ENCODE measurements at regions not wholly inside any gene's neighbourhood (a gene's known extent, or its start where the extent isn't known, plus 50 kb on each side); places are given as distances from the start of the nearest gene placed in this dataset.

DNA sequence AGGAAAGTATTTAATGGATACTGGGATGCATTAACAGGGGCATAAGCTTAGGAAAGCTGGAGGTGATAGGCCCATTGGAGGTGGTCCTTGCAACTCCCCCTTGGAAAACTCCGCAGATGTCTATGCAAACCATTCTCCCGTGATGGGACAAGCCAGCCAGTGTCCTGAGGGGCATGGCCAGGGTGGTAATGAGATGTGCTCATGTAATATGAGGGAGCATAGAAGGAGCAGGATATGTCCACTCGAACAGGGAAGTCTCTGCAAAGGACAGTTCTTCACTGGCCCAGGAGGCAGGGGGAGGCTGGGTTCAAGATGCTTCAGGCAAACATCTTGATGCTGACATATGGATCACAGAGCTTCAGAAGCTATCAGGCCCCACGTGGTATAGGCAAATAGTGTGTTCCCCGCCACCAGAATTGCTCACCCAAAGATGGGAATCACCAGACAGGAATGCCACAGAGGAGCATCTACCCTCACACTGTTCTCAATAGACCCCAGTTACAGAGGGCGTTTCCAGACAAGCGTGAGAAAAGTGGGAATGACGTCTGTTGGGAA lies 201.6 kb upstream of the CDH4 start:
- DNase-seq (ENCODE audit: low spot score): no peak

DNA sequence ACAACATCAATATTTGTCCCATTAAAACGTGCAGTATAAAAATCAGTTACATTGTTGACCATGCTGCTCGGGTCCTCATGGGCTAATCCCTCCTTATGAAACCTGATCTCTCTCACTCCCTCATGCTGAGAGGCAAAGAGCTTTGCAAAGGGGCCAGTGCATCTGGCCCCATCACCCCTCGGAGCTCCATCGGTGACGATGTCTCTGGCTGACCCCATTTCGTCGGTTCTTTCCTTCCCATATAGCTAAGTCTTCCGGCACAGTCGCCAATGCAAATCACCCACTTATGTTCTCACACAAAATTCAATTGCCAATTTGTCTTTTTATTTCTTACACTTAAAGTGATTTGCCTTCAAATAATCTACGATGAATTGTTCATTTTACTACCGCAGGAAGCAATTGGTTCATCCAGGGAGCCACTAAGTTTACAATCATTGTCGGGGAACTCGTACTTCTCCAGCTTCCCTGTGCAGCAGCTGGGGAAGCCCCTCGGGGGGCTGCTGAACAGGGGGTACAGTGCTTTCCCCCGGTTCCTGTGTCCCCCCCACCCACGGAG lies 199.8 kb upstream of the CDH4 start:
- no peak for DNase-seq (ENCODE audit: low spot score)

DNA sequence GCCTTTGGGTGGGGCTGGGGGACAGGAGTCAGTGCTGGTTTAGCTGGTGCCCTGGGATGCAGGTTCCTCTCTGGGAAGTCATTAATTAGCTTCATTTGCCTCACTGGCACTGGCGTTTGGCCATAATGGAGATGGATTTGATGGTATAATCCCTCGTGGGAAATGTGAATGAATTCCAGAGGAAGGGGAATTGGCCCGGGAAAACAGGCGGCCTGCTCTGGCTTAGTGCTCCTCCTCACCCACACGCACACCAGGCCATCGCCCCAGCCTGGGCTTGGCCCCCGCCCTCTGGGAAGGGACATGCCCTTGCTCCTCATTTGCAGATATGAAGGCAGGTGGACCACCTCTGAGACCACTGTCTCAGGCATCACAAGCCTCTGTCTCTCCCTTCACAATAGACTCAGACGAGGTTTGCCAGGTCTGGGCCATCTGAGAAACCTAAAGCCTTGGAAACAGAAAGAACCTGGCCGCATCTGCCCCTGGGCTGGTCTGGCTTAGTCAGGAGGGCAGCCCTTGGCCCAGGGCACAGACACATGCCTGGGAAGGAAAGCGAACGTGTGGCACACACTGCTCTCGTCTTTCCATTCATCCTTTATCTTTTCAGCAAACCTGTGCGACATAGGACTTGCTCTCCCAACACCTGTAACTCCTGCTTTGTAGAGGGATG lies 199.2 kb upstream of the CDH4 start:
- DNase-seq (ENCODE audit: low spot score): no peak

DNA sequence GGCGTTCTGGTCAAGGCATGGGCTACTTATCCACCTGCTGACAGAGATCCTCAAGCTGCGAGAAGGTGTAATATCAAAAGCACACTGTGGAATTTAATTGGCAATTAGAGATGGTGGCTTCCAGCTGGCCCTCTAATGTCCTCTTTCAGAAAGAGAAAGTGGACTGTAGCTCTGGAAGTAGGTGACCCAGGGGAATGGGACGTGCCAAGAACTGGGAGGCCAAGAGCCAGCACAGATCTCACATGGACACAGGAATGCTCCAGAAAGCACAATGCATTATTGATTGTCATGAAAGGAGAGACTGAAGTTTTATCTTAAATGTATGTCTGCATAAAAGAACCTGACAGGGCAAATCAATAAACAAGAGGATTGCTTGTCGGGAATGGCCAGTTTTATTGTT lies 198.6 kb upstream of the CDH4 start:
- no peak for DNase-seq (ENCODE audit: low spot score)

DNA sequence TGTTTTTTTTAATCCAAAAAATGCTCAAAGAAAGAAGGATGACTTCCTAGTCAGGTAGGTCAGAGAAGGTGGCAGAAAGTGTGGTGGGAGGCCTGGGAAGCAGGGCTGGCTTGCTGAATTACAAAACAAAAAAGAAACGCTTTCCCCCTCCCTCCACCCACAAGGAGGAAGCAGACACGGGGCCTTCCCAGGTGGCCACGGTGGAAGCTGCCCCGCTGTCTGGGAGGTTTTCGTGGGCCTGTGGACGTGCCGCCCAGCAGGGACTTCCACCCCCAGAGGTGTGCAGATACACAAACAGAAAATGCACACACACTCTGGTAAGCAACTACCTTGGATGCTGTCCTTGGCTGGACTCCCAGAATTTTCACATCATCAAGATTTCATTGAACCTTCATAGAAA lies 198.2 kb upstream of the CDH4 start:
- no peak for DNase-seq (ENCODE audit: low spot score)

DNA sequence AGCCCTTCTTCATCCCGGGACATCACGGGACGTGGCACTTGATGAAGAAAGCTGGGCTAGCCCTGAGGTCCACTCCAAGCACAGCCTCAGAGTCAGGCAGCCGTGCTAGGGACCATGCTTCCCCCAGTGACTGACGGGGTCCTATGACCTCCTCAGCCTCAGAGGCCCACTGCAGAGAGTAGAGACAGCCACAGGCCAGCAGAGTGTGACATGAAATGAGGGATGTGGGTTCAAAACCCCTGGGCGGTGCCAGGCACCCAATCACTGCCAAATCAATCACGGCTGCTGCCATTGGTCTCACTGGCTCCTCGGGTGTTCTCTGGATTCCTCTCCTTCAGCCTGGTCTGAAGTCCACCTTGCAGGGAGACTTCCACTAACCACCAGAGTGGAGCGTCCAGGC lies 197.7 kb upstream of the CDH4 start:
- DNase-seq (ENCODE audit: low spot score): no peak

DNA sequence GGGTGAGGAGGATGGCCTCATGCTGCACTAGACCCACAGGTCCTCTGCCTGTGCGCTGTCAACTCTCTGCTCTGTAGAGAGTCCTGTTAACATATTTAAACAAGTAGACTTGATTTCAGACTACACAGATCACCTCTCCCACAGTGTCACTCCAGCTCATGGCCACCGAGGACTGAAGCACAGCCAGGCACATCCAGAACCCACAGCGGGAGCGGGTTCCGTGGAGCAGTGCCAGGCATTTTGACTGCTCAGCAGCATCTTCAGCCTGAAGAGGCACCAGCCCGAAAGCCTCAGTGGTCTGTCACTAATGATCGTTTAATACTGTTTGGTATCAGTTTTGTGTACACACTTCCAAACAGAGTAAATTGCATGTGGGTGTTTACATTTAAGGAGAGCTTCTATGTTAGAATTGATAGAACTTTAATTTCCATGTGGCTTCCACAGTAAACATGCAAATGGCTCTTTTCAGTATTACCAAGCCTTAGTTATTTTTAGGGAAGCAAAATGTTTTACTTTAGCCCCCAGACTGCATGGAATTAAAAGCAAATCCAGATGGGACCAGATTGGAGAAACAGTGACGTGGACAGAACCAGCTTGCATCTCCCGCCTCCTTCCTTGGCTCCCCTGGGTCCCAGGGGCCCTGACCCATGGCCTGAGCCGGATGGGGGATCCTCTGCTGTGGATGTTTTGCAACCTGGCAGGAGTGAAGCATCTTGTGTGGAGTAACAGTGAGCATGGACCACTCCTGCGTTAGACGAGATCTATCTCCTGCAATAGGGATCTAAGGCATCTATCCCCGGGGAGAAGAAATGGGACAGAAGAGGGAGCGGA lies 196.7 kb upstream of the CDH4 start:
- no peak for DNase-seq (ENCODE audit: low spot score)

DNA sequence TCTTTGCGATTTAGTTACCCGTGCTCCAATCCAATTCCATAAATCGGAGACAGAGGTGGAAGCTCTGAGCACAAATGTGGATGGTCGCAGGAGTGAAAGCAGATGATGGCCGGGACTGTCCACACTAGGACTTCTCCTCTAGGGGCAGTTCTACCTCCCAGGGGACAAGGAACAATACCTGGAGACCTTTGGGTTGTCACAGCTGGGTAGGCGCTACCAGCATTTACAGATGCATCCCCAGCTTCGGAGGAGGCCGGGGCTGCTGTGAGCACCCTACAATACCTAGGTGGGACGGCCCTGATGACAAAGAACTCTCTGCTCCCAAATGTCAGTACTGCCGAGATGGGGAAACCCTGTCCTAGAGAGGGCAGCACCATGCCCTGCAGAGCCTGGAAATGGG lies 195.9 kb upstream of the CDH4 start:
- no peak for DNase-seq (ENCODE audit: low spot score)

DNA sequence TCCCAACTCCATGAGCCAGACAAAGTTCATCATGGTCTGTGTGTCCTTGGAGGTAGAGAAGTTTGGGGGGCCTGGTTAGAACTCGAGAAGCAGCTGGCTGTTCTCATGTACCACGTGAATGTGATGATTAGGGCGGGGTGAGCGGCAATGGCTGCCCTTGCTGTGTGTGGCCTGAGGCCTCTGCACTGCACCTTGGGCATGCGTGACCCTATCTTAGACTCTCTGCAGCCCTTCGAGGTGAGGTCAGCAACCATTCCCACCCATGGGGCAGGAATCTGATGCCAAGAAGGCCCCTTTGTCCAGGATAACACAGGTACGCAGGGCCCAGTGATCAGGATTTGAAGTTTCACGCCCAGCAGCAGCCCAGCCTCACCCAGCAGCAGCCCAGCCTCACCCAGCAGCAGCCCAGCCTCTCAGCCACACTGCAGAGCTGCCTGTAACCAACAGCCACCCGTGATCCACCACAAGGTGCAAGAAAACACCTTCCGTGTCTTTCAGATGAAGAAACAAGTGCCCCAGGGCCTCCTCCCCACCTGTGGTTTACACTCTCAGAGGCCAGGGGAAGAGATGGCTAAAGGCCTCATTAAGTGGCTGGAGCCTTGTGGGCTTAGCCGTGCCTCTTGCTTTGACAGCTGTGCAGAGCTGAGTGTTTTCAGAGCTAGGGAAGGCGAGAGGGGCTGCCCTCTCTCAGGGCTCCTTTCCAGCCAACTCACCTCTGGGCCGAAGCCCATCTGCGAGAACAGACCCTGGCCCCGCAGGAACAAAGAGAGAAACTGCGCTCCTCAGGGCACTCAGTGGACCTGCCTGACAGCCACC lies 195.2 kb upstream of the CDH4 start:
- DNase-seq (ENCODE audit: low spot score): no peak

DNA sequence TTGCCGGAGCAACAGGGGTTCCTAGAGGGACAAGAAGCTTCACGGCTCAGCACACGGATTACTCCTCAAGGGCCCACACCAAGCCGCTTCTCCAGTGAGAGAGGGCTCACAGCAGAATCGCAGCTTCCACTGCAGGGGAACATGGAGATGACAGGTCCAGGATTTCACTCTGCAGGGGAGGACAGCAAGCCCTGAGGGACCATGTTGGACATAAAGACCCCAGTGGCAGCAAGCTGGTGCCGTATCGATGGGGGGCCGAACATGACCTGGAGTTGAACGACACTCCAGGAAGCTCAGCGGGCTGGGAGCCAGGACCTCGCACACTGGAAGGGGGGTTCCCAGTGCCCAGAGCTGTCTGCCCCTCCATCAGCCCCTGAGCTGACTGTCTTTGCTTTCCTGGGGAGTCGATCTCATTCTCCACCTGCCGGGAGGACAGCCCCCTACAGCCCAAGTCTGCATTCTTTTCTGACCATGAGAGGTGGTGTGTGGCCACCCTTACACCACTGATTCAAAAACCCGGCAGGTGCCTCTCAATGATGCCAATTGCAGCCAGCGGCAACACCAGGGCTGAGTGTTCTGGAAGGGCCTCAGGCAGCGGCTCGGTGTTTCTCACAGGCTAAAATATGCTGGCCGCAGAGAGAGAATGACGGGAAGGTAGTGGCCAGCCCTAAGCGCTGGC lies 194.5 kb upstream of the CDH4 start:
- no peak for DNase-seq (ENCODE audit: low spot score)

DNA sequence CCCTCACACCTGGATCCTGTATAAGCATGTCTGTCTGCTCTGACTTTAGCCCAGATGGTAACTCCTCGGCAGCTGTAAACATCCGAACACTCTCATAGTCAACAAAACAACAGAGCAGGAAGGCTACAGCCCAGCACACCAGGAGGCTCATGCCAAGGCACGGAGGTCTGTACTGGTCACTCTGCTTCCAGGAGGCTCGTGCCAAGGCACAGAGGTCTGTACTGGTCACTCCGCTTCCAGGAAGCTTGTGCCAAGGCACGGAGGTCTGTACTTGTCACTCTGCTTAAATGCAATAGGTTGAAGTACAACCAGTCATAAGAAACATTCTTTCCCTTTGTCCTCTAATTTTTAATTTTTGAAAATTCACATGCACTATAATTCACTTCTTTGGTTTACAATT lies 190.1 kb upstream of the CDH4 start:
- no peak for DNase-seq (ENCODE audit: low spot score)

DNA sequence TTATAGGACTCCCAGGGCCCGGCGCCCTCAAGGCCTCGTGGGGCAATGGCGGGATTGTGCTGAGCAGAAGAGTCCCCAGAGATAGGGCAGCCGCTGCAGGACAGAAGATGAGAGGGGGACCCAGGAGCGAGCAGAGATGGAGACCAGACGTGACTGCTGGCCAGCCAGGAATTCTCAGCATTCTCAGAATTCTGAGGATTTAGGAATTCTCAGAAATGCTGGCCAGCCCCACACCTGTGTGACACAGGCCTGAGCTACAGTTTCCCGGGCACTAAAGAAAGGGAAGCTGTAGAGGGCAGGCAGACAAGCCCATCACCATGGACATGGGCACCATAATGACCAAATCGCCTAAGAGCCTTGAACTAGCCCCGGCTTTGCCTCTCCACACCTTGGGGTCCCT lies 186.2 kb upstream of the CDH4 start:
- no peak for DNase-seq (ENCODE audit: low spot score)

DNA sequence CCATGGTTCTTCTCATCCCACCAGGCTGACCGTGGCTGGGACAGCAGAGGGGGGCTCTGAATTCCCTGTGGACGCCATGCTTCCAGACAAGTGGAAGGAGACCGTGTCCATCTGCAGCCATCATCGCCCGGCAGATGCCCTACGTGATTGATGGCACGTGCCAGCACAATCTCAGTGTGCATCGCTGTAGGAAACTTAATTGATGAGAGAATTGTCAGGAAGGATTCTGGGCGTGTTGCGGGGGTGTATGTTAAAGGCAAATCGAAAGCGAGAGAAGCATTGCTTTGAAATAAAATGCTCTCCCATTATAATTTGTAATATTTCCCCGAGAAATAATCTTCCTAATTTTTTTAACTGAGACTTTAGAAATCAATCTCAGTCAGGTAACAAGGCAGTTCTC lies 185.5 kb upstream of the CDH4 start:
- no peak for DNase-seq (ENCODE audit: low spot score)

DNA sequence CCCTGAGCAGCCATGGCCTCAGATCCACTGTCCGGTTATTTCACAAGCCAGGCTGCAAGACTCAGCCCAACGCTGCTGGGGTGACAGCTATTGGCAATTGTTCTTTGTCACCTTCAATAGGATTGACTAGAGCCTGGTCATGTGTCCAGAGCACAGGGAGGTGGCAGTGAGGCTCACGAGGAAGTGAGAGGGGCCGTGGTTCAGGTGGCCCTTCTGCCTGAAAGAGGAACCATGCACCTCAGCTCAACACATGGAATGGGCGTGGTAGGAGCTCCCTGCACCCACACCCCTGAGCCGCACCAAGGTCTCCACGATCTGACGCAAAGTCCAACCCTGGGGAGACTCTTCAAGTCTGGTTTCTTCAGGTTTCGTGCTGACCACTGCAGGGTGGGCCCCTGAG lies 184.8 kb upstream of the CDH4 start:
- DNase-seq (ENCODE audit: low spot score): no peak

DNA sequence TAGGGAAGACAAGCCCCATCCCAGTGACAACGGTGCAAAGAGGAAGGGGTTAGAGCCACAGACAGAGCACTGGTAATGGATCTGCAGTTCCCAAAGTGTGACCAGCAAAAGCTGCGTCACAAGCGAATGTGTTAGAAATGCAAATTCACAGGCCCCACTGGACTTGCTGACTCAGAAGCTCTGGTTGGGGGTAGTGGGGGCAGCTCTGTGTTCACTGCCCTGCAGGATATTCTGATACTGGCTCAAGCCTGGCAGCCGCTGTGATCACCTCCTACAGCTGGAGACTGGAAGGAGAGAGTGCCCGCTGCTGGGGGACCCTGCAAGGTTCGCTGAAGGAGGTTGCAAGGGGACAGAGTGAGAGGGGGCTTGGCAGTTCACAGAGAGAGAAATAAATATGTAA lies 179.7 kb upstream of the CDH4 start:
- DNase-seq (ENCODE audit: low spot score): no peak

DNA sequence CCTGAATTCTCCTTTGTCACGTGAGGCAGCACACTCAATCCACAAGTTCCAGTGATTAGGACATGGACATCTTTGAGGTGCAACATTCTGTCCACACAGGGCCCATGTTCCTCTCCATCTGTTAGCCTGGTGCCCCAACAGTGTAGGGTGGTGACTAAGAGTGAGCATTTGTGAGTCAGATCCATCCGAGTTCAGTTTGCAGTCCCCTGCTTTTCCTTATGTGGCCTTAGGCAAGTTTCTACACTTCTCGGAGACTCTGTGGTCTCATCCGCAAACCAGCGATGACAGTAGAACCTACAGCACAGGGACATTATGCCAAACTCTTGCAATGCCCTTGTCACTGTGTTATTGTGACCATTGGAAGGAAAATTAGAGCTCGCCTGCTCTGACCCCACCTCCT lies 178.7 kb upstream of the CDH4 start:
- DNase-seq (ENCODE audit: low spot score): no peak

DNA sequence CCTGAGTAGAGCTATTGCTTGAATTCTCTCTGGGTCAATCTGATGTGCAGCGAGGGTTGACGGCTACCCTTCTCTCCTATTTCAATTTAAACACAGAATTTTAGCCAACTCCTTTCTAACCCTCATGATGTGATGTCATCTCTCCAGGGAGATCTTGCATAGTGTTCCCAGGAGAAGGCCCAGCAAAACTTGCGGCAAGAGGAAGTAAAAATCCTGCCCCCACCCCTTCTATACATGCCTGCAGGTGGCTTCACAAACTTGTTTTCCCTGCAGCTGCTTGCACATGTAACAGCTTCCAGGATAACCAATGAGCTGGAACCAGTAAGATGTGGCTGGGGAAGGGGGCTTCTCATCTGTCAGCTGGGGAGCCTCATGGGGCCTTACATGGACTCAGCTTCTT lies 169.3 kb upstream of the CDH4 start:
- no peak for DNase-seq (ENCODE audit: low spot score)

DNA sequence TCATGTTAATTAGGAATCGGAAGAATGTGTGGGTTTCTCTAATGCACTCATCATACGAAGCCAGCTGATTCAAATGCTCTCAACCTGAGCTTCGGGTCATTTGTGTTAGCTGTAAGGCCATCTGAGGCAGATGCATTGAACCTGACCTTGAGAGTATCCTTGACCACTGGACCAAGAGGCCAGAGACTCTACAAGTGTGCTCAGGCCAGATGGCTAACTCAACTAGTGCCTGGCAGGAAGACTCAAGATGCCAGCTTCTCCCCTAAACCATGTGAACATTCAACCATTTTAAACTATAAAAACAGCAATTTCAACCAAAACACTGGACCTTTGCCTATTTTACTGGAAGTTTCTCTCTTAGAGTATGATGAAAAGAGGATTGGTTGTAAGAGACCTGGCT lies 168.6 kb upstream of the CDH4 start:
- DNase-seq (ENCODE audit: low spot score): no peak

DNA sequence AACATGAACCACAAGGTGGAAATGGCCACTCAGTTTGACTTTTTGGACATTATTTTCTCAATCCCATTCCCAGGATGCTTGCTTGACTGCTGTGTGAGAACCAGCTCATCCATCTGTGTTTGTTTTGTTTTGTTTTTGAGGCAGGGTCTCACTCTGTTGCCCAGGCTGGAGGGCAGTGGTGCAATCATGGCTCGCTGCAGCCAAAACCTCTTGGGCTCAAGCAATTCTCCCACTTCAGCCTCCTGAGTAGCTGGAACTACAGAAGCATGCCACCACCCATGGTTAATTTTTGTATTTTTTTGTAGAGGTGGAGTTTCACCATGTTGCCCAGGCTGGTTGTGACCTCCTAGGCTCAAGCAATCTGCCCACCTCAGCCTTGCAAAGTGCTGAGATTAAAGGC lies 166.0 kb upstream of the CDH4 start:
- no peak for DNase-seq (ENCODE audit: low spot score)

DNA sequence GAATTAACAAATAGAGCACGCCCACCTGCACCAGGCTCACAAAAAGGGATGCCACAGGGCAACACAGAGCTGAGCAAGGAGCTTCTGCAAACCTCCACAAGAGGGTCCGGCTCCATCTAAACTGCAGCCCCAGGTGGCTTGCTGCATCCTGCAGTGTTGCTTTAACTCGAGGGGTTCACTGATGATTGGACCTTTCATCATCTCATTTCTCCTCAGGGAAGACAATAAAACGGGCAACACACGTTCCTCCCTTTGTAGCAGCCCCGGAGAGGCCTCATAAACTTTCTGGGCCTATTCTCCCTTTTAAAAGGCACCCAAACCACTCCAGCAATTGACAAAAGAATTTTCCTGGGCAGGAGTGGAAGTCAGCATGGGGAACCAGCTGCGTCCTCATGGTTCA lies 161.5 kb upstream of the CDH4 start:
- DNase-seq (ENCODE audit: low spot score): no peak

DNA sequence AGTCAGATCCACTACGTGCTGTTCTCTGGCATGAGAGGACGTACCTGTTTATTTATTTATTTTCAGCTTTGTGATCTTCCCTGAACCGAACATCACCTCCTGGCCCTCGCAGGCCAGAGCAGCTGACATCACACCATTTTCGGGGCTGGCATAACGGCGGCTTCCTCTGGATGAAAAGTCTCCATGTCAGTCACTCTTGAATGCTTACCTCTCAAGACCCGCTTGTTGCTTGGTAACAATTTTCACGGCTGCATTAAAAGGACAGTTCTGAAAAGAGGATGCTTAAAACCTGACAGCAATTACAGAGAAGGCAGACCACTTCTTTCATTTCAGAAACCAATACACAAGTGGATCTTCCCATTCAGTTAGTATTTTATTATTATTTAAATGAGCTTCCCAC lies 159.8 kb upstream of the CDH4 start:
- DNase-seq (ENCODE audit: low spot score): no peak

DNA sequence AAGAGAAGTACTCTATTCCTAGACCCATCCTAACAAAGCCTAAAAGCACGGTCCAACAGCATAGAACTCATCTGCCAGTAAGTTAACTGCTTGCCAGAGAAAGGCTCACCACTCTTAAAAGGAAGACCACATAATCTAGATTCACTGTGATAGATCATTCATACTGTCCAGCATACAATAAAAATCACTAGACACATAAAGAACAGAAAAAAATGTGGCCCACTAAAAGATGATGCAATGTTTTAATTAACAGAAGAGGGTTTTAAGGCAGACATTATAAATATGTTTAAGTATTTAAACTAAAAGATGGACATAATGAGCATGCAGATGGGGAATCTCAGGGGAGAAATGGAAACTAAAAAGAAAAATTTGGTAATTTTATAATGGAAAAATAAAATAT lies 157.5 kb upstream of the CDH4 start:
- no peak for DNase-seq (ENCODE audit: low spot score)
